ENCODE measurements at regions not wholly inside any gene's neighbourhood (a gene's known extent, or its start where the extent isn't known, plus 50 kb on each side); places are given as distances from the start of the nearest gene placed in this dataset.

- no peak overlapping the region for H3K27ac Mint-ChIP-seq
Measured at GRCh38 chr14:49218436-49219092, 367.6 kb downstream of the RPS29 start.

GRCh38 chr14:49212721-49213120, 373.5 kb downstream of the RPS29 start:
- Mint-ChIP-seq H3K4me3 (no peak overlapping the region), H3K36me3 (no peaks in the 10 kb centered on the region), H3K9me3 (no peaks in the 10 kb centered on the region), H3K27me3 (ENCODE audit: insufficient read depth, low read depth) (no peaks in the 10 kb centered on the region), H3K4me1 (peaks cover 8% of the 10 kb centered on the region), H3K27ac (no peak overlapping the region)
- no peak overlapping the region for H2AFZ ChIP-seq (replicated peaks)
- no peak for DNase-seq (ENCODE audit: low spot score)
- H3K27me3 ChIP-seq: no peaks in the 10 kb centered on the region
- no peak for TF ChIP-seq EZH2 (IDR thresholded peaks at IDR 0.05)
- no peak for TF ChIP-seq EZH2phosphoT487 (IDR thresholded peaks at IDR 0.05)
- no peak for TF ChIP-seq CTCF (IDR thresholded peaks at IDR 0.05)
- H3F3A ChIP-seq (ENCODE audit: low read depth): no peaks in the 10 kb centered on the region
- no peaks in the 10 kb centered on the region for H4K20me1 ChIP-seq (ENCODE audit: low read depth)
- no peak overlapping the region for H3K4me3 ChIP-seq
- H3K27ac ChIP-seq: no peak overlapping the region
- no peaks in the 10 kb centered on the region for H3K9me3 ChIP-seq (ENCODE audit: low read depth)
- H3K9ac ChIP-seq: no peak overlapping the region
- H3K4me2 ChIP-seq: no peak overlapping the region
- no peaks in the 10 kb centered on the region for H3K36me3 ChIP-seq
- no peaks in the 10 kb centered on the region for H3K4me1 ChIP-seq
- H3K79me2 ChIP-seq (ENCODE audit: low read depth): no peaks in the 10 kb centered on the region

More at GRCh38 chr14:49218436-49219092, 367.6 kb downstream of the RPS29 start:
- Histone ChIP-seq H3K36me3 (no peaks in the 10 kb centered on the region), H3K9me3 (ENCODE audit: low read depth) (no peaks in the 10 kb centered on the region), H3K4me3 (no peak overlapping the region), H3K4me2 (no peak overlapping the region), H3K4me1 (no peaks in the 10 kb centered on the region), H3K79me2 (ENCODE audit: low read depth) (no peaks in the 10 kb centered on the region), H3K27ac (no peak overlapping the region), H2AFZ (replicated peaks) (no peak overlapping the region), H4K20me1 (ENCODE audit: low read depth) (no peaks in the 10 kb centered on the region), H3K27me3 (no peaks in the 10 kb centered on the region), H3K9ac (no peak overlapping the region), H3F3A (ENCODE audit: low read depth) (no peaks in the 10 kb centered on the region)
- Mint-ChIP-seq H3K27me3 (ENCODE audit: insufficient read depth, low read depth) (no peaks in the 10 kb centered on the region), H3K4me3 (no peak overlapping the region), H3K9me3 (no peaks in the 10 kb centered on the region), H3K4me1 (no peaks in the 10 kb centered on the region), H3K36me3 (no peaks in the 10 kb centered on the region)
- no peak for TF ChIP-seq EZH2phosphoT487 (IDR thresholded peaks at IDR 0.05)
- TF ChIP-seq CTCF (IDR thresholded peaks at IDR 0.05): no peak
- TF ChIP-seq EZH2 (IDR thresholded peaks at IDR 0.05): no peak
- no peak for DNase-seq (ENCODE audit: low spot score)

GRCh38 chr14:49209416-49209815, 376.8 kb downstream of the RPS29 start:
- no peak overlapping the region for H2AFZ ChIP-seq (replicated peaks)
- TF ChIP-seq CTCF (IDR thresholded peaks at IDR 0.05) (no peak), EZH2 (IDR thresholded peaks at IDR 0.05) (no peak), EZH2phosphoT487 (IDR thresholded peaks at IDR 0.05) (no peak)

More at GRCh38 chr14:49209416-49209815, 376.8 kb downstream of the RPS29 start:
- no peak overlapping the region for H3K27ac Mint-ChIP-seq
- Histone ChIP-seq H3K4me3 (no peak overlapping the region), H3F3A (ENCODE audit: low read depth) (no peaks in the 10 kb centered on the region), H4K20me1 (ENCODE audit: low read depth) (no peaks in the 10 kb centered on the region), H3K36me3 (no peaks in the 10 kb centered on the region), H3K27ac (no peak overlapping the region), H3K79me2 (ENCODE audit: low read depth) (no peaks in the 10 kb centered on the region), H3K4me2 (no peak overlapping the region), H3K9ac (no peak overlapping the region), H3K9me3 (ENCODE audit: low read depth) (no peaks in the 10 kb centered on the region), H3K27me3 (no peaks in the 10 kb centered on the region), H3K4me1 (no peaks in the 10 kb centered on the region)
- peaks cover 8% of the 10 kb centered on the region for H3K4me1 Mint-ChIP-seq
- no peak for DNase-seq (ENCODE audit: low spot score)
- peaks cover 1% of the 10 kb centered on the region for H3K36me3 Mint-ChIP-seq
- peaks cover 3% of the 10 kb centered on the region for H3K9me3 Mint-ChIP-seq
- H3K27me3 Mint-ChIP-seq (ENCODE audit: insufficient read depth, low read depth): peaks cover 3% of the 10 kb centered on the region
- H3K4me3 Mint-ChIP-seq: no peak overlapping the region

All from neural progenitor cell (in vitro differentiated cells).